ENCODE measurements at regions not wholly inside any gene's neighbourhood (a gene's known extent, or its start where the extent isn't known, plus 50 kb on each side); places are given as distances from the start of the nearest gene placed in this dataset.

DNA sequence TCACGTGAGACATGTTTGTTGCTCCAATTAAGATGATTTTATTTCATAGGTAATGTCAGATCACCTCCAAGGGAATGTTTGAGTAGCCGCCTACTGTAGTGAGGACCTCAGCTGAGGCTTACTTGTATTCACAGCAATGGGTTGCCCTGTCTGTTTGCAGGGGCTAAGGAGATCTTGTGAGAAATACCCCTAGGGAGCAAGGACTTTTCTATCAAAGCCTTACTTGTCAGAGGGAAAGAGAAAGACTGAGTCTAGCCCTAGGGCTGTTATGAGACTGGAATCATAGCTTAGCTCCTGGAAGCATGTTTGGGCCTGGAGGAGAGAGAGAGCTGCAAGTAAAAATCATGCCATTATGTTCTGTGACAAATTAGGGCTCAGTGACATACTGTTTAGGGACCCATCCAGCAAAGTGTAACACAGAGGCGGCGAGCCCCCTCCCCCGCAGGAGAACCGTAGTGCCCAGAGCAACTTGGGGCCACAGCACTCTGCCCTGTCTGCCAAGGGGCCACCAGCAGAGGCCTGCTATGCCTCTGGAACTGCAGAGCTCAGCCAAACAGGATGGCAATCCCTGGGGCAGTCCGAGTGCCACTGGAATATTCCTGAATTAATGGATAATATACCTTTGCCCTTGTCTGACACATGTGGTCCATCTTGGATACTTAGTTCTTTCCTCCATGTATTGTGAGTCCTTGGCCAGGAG is 178.8 kb downstream of the DACT1 start:
- no peaks in the 10 kb centered on the region for H3K27me3 Mint-ChIP-seq
- H3K27ac Mint-ChIP-seq = no peak overlapping the region
- no peaks in the 10 kb centered on the region for H3K4me1 Mint-ChIP-seq (ENCODE audit: low read depth)
- H3K9me3 Mint-ChIP-seq (ENCODE audit: low read depth) = no peaks in the 10 kb centered on the region
- no peak overlapping the region for H3K4me3 Mint-ChIP-seq
- no peaks in the 10 kb centered on the region for H3K36me3 Mint-ChIP-seq

DNA sequence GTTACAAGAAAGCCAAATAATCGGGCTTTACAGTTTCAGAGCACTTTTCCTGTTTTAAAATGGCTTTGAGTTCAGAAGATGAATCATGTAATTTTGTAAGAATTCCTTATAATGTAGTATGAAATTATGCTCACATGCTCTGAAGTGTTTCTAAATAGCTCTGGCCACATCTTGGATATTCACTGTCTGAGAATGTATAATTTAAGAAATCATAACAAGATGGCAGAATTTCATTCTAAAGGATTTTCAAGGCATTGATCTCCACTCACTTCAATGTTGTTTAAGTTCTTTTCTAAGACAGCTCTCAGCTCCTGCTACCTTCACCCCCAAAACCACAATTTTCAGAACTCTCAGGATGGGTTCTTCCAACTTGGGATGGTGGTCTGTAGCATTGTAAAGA is 180.1 kb downstream of the DACT1 start:
- Mint-ChIP-seq H3K27ac (no peak overlapping the region), H3K36me3 (no peaks in the 10 kb centered on the region), H3K4me1 (ENCODE audit: low read depth) (no peaks in the 10 kb centered on the region), H3K4me3 (no peak overlapping the region), H3K9me3 (ENCODE audit: low read depth) (no peaks in the 10 kb centered on the region), H3K27me3 (no peaks in the 10 kb centered on the region)

DNA sequence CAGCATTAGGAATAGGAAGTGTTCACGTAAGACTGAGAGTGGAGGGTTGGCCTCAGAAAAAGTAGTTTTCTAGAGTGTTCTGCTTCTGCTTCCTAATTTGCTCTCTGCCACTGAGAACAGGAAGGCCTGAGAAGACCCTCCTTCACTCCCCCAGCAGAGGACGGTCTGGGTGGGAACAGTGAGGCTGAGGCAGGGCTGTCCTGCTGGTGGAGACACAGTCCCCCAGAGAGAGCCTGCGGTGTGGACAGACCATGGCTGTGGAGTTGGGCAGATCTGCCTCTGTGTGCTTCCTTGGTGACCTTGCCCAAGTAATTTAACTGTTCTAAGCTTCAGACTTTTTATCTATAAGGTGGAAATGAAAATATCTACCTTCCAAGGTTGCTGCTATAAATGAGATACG is 182.3 kb downstream of the DACT1 start:
- Mint-ChIP-seq H3K9me3 (ENCODE audit: low read depth) (no peaks in the 10 kb centered on the region), H3K4me3 (no peak overlapping the region), H3K27me3 (no peaks in the 10 kb centered on the region), H3K36me3 (no peaks in the 10 kb centered on the region), H3K27ac (no peak overlapping the region), H3K4me1 (ENCODE audit: low read depth) (no peaks in the 10 kb centered on the region)

DNA sequence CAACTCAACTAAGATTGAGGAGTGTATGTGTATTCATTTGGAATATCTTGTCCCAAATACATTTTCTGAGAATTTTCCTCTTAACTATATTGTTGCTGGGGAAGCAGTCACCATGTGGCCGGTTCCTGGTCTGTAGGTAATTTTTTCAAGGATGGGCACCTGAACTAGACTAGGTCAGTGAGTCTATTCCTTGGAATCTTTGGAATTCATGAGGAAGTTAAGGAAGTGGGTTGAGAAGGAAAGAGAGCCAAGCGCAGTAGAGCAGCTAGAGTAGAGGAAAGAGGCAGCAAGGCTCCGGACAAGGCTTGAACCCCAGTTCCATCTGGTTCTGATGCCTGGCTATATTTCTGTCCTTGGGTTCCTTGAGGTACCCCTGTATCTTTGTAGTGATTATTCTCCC is 183.7 kb downstream of the DACT1 start:
- H3K4me1 Mint-ChIP-seq (ENCODE audit: low read depth) = no peaks in the 10 kb centered on the region
- H3K27me3 Mint-ChIP-seq = no peaks in the 10 kb centered on the region
- H3K36me3 Mint-ChIP-seq = no peaks in the 10 kb centered on the region
- H3K27ac Mint-ChIP-seq = no peak overlapping the region
- H3K9me3 Mint-ChIP-seq (ENCODE audit: low read depth) = no peaks in the 10 kb centered on the region
- no peak overlapping the region for H3K4me3 Mint-ChIP-seq

DNA sequence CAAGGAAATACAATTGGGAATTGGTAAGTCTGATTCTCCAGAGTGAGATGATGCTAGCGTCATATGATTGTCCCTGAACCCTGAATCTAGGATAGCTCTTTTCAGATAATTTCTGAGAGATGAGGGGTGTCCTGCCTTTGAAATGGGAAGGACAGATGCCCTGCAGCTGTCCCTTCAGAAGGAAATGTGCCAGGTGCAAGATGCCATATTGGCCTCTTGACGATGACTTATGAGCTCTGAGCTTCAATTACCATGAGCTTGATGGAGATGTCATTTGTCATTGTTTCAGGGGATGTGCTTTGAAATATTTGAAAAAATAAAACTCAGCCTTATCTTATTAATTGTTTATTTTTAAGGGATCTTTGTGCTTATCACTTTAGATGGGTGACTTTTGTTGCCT is 185.1 kb downstream of the DACT1 start:
- H3K9me3 Mint-ChIP-seq (ENCODE audit: low read depth) = no peaks in the 10 kb centered on the region
- no peaks in the 10 kb centered on the region for H3K27me3 Mint-ChIP-seq
- no peak overlapping the region for H3K27ac Mint-ChIP-seq

DNA sequence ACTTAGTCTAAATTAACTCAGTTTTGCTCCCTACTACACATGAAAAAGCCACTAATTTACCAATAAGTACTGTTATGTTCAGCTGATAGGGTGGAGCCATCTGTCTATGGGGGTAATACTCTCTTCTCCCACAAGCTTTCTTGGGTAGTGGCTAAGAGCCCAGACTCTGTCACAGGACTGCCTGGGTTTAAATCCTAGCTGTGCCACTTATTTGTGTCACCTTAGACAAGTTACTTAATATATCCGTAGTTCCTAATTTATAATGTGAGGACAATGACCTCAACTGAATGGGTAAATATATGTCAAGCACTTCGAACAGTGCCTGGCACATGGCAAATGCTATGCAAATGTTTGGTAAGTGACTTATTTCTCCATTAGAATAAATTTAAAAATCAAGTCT is 185.6 kb downstream of the DACT1 start:
- H3K4me3 Mint-ChIP-seq = no peak overlapping the region
- no peaks in the 10 kb centered on the region for H3K27me3 Mint-ChIP-seq
- no peaks in the 10 kb centered on the region for H3K4me1 Mint-ChIP-seq (ENCODE audit: low read depth)
- no peak overlapping the region for H3K27ac Mint-ChIP-seq
- no peaks in the 10 kb centered on the region for H3K9me3 Mint-ChIP-seq (ENCODE audit: low read depth)
- no peaks in the 10 kb centered on the region for H3K36me3 Mint-ChIP-seq

More for the DNA sequence above, 185.1 kb downstream of the DACT1 start:
- H3K4me1 Mint-ChIP-seq (ENCODE audit: low read depth) = no peaks in the 10 kb centered on the region
- H3K36me3 Mint-ChIP-seq = no peaks in the 10 kb centered on the region
- no peak overlapping the region for H3K4me3 Mint-ChIP-seq

DNA sequence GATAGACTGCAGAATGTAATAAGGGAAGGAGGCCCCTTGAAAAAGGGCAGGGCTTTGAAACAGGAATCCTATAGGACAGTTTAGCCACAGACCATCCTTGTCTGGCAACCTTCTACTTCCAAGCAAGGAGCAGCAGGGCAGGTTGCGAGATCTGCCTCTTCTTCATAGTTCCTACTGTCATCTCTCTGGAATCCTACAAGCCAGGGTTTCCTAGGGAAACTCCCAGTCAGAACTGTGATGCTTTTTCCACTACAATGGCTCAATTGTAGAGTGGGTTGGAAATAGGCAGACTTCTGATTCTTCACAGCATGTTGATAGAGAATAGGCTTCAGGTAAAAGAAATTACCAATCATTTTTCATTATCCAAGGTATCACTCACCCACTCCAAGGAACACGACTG is 186.3 kb downstream of the DACT1 start:
- Mint-ChIP-seq H3K27me3 (no peaks in the 10 kb centered on the region), H3K36me3 (no peaks in the 10 kb centered on the region)

DNA sequence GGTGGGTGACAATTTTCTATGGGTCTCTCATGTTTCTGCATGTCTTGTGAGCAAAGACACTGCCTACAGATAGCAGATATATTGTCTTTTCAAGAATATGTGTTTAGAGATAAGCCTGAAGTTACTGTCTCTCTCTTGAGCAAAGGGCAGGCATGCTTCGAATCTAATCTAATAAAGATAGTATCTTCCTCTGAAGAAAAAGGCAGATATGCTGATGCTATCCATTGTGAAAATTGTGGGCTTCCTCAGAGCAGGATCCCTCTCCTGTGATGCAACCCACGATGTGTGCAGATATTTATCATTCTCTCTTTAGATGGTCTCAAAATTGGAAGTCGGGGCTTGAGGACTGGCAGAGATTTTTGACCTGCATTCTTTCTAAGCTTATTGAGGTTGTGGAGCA is 187.0 kb downstream of the DACT1 start:
- Mint-ChIP-seq H3K4me1 (ENCODE audit: low read depth) (peaks cover 2% of the 10 kb centered on the region), H3K9me3 (ENCODE audit: low read depth) (no peaks in the 10 kb centered on the region), H3K36me3 (no peaks in the 10 kb centered on the region), H3K4me3 (no peak overlapping the region), H3K27ac (no peak overlapping the region), H3K27me3 (no peaks in the 10 kb centered on the region)

More for the DNA sequence above, 186.3 kb downstream of the DACT1 start:
- Mint-ChIP-seq H3K9me3 (ENCODE audit: low read depth) (no peaks in the 10 kb centered on the region), H3K4me3 (no peak overlapping the region), H3K27ac (no peak overlapping the region), H3K4me1 (ENCODE audit: low read depth) (no peaks in the 10 kb centered on the region)

DNA sequence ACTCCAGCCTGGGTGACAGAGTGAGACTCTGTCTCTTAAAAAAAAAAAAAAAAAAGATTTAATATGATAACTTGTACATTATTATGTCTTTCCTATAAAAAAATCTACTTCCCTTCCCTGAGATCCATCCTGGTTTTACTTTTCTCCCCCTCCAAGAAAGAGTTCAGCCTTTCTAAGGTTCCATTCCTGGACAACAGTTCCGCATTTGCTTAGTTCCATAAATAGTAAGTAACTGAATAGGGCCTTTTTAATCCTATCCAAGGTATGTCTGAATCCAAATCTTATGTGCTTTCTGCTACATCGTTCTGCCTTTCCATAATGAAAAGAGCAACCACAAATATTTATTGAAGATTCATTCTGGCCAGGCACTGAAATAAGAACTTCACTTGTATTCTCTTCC is 187.8 kb downstream of the DACT1 start:
- Mint-ChIP-seq H3K27ac (no peak overlapping the region), H3K9me3 (ENCODE audit: low read depth) (no peaks in the 10 kb centered on the region), H3K36me3 (no peaks in the 10 kb centered on the region), H3K4me3 (no peak overlapping the region), H3K27me3 (no peaks in the 10 kb centered on the region), H3K4me1 (ENCODE audit: low read depth) (peaks cover 2% of the 10 kb centered on the region)

DNA sequence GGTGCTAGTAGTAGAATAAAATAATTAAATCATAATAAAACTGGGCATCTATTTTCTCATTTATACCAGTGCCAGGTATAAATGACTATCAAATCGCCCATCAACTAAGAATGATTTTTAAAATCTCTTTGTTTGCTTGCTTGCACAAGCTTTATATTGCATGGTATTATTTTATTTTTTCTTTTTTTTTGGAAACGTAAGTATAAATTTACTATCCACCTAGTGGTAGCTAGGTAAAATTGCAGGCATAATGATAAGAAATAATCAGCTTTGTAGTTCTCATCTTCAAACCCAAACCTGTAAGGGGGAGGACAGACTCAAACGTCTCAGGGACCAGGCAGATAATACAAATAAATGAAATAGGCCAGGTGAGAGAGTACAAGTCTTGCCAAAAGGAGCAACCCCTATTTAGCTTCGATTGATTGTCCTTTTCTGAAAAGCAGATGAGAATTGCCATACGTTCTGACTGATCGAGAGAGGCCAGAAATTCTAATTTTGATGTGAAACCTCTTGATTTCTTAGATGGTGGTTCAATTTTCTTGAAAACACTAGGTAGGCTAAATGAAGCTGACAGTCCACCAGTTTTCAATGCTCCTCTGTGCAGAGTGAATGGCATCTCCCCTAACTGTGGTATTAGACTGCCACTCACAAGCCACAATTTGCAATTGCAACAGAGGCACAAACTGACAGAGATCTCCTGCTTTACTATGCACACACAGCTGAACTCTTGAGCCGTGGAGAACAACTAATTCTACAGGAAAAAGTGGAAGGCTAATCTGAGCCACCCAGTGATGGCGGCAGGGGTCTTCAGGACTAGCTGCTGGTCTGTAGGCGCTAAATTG is 189.3 kb downstream of the DACT1 start:
- H3K27ac Mint-ChIP-seq = no peak overlapping the region
- peaks cover 2% of the 10 kb centered on the region for H3K4me1 Mint-ChIP-seq (ENCODE audit: low read depth)
- H3K9me3 Mint-ChIP-seq (ENCODE audit: low read depth) = no peaks in the 10 kb centered on the region
- no peak overlapping the region for H3K4me3 Mint-ChIP-seq
- H3K27me3 Mint-ChIP-seq = no peaks in the 10 kb centered on the region
- no peaks in the 10 kb centered on the region for H3K36me3 Mint-ChIP-seq

DNA sequence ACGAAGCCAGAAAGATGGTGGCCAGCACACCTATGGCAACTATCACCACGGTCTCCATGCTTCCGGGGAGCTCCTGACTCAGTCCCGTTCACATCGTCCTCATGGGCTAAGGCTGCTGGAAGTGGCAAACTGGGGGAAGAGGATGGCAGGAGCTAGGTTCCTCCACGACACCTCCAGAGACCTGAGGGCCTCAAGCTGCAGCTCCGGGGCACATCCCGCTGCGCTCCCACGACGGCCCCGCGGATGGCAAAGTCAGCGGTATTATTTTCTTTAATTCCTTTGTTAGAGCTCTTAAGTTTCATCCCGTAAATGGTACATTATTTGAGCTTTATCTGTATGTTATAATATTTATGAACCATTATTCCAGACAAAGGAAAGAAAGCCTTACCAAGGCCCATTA is 190.5 kb downstream of the DACT1 start:
- peaks cover 2% of the 10 kb centered on the region for H3K4me1 Mint-ChIP-seq (ENCODE audit: low read depth)
- H3K27me3 Mint-ChIP-seq = no peaks in the 10 kb centered on the region
- no peaks in the 10 kb centered on the region for H3K9me3 Mint-ChIP-seq (ENCODE audit: low read depth)
- no peaks in the 10 kb centered on the region for H3K36me3 Mint-ChIP-seq
- H3K4me3 Mint-ChIP-seq = no peak overlapping the region
- no peak overlapping the region for H3K27ac Mint-ChIP-seq

DNA sequence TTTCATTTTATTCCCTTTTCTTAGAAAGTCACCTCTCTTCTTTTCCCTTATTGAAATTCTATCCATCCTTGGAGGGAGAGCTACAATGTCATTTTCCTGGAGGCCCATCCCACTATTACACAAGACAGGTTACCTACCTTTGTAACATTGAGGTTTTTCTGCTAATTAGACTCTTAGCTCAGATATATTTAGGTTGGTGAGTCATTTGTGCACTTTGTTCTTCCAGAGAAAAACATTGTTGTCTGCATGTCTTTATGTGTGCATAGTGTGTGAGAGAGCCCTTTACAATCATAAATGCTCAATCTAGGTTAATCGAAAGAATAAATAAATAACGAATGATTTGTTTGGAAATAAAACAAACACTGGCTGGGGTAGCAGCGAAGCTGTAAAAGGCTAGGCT is 191.8 kb downstream of the DACT1 start:
- H3K4me1 Mint-ChIP-seq (ENCODE audit: low read depth) = peaks cover 2% of the 10 kb centered on the region
- H3K9me3 Mint-ChIP-seq (ENCODE audit: low read depth) = no peaks in the 10 kb centered on the region
- no peaks in the 10 kb centered on the region for H3K27me3 Mint-ChIP-seq
- H3K36me3 Mint-ChIP-seq = no peaks in the 10 kb centered on the region
- H3K4me3 Mint-ChIP-seq = no peak overlapping the region
- no peak overlapping the region for H3K27ac Mint-ChIP-seq

DNA sequence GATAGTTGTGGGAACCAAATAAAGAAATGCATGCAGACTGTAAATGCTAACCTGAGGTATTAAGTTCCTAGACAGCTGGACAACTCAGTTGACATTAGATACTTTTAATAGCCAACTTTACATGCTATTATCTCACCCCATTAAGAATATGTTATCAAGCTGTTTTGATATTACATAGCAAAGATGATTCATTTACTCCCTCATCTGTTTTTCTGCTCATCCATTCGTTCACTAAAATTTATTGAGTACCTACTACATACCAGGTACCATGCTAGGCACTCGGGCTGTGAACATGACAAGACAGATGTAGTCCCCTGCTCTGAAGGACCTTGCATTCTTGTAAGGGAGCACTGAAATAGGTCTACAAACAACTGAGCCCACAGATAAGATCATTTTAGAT is 192.4 kb downstream of the DACT1 start:
- no peaks in the 10 kb centered on the region for H3K9me3 Mint-ChIP-seq (ENCODE audit: low read depth)
- H3K4me3 Mint-ChIP-seq = no peak overlapping the region
- H3K27ac Mint-ChIP-seq = no peak overlapping the region
- no peaks in the 10 kb centered on the region for H3K27me3 Mint-ChIP-seq
- no peaks in the 10 kb centered on the region for H3K36me3 Mint-ChIP-seq
- H3K4me1 Mint-ChIP-seq (ENCODE audit: low read depth) = peaks cover 2% of the 10 kb centered on the region

DNA sequence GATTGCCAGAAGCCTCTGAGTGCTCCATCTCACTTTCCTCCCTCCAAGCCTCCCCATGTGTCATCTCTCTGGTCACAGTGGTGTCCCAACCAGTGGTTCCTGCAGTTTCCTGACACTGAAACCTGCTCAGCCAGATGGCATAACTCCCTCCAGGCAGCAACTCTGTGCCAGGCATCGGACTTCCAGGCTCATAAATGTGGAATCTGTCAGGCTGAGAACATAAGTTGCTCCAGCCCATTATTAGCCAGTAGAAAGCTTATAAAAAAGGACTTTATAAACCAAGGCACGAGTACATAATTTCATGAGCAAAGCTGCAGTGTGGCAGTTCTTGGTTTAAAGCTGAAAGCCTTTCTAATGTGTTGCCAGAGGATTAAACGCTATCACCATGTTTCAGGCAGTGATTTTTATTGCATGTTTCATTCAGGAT is 194.3 kb downstream of the DACT1 start:
- H3K27ac Mint-ChIP-seq = no peak overlapping the region
- H3K27me3 Mint-ChIP-seq = no peaks in the 10 kb centered on the region
- no peaks in the 10 kb centered on the region for H3K9me3 Mint-ChIP-seq (ENCODE audit: low read depth)
- no peak overlapping the region for H3K4me3 Mint-ChIP-seq
- H3K4me1 Mint-ChIP-seq (ENCODE audit: low read depth) = peaks cover 2% of the 10 kb centered on the region
- H3K36me3 Mint-ChIP-seq = no peaks in the 10 kb centered on the region

DNA sequence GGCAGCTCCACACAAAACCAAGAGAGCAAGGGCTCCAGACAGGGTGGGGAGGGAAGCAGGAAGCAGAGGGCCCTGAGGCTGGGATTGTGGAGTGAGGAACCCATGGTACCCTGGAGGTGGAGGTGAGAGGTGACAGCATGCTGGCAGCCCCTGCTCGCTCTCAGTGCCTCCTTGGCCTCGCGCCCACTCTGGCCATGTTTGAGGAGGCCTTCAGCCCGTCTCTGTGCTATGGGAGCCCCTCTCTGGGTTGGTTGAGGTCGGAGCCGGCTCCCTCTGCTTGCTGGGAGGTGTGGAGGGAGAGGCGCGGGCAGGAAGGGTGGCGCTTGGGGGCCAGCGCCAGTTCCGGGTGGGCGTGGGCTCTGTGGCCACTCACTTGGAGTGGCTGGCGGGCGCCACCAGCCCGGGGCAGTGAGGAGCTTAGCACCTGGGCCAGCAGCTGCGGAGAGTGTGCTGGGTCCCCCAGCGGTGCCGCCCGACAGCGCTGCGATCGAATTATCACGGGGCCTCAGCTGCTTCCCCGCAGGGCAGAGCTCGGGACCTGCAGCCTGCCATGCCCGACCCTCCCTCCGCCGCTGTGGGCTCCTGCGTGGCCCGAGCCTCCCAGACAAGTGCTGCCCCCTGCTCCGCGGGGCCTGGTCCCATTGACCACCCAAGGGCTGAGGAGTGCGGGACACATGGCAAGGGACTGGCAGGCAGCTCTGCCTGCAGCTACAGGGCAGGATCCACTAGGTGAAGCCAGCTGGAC is 196.0 kb downstream of the DACT1 start:
- no peak overlapping the region for H3K4me3 Mint-ChIP-seq
- H3K4me1 Mint-ChIP-seq (ENCODE audit: low read depth) = peaks cover 2% of the 10 kb centered on the region
- no peaks in the 10 kb centered on the region for H3K27me3 Mint-ChIP-seq
- no peaks in the 10 kb centered on the region for H3K36me3 Mint-ChIP-seq
- H3K9me3 Mint-ChIP-seq (ENCODE audit: low read depth) = no peaks in the 10 kb centered on the region
- H3K27ac Mint-ChIP-seq = no peak overlapping the region
